WERI-Rb-1 (cell line): ENCODE measurements at regions not wholly inside any gene's neighbourhood (a gene's known extent, or its start where the extent isn't known, plus 50 kb on each side); places are given as distances from the start of the nearest gene placed in this dataset.

Experiments
- DNase-seq: peaks from one replicate; pipeline ENCODE4 v3.0.0-alpha.2; 2020
- H3K27ac ChIP-seq: fragments of 250-450 bp; sonication (Bioruptor Pico); 2 replicates; pipeline ENCODE4 v1.5.1; 2020; ENCODE audit warnings: mild to moderate bottlenecking, moderate library complexity
- H3K27me3 ChIP-seq: fragments of 250-450 bp; sonication (Bioruptor Pico); 2 replicates; pipeline ENCODE4 v1.5.1; 2021; ENCODE audit warnings: mild to moderate bottlenecking, low read depth, moderate library complexity; ENCODE audit not compliant: insufficient read depth, severe bottlenecking
- H3K36me3 ChIP-seq: fragments of 250-450 bp; sonication (Bioruptor Pico); 2 replicates; pipeline ENCODE4 v1.5.1; 2020; ENCODE audit warnings: mild to moderate bottlenecking, moderate library complexity
- H3K4me3 ChIP-seq: 2 replicates; pipeline ENCODE4 v1.5.1; 2011; ENCODE audit warnings: low read depth, mild to moderate bottlenecking, control low read depth, low read length
- H3K9me3 ChIP-seq: fragments of 250-450 bp; sonication (Bioruptor Pico); 2 replicates; pipeline ENCODE4 v1.5.1; 2021; ENCODE audit warnings: mild to moderate bottlenecking, moderate library complexity; ENCODE audit not compliant: severe bottlenecking
- CTCF ChIP-seq: IDR thresholded peaks from 2 replicates; pipeline ENCODE4 v1.5.1; 2011; ENCODE audit warnings: low read depth, mild to moderate bottlenecking, control low read depth, inconsistent platforms, low read length

GRCh38 chr2:220916931-220917330 lies 655.2 kb downstream of the EPHA4 start:
- Histone ChIP-seq H3K27ac (no peak overlapping the region), H3K27me3 (no peaks in the 10 kb centered on the region), H3K4me3 (no peak overlapping the region), H3K36me3 (no peaks in the 10 kb centered on the region), H3K9me3 (no peaks in the 10 kb centered on the region)
- no peak for TF ChIP-seq CTCF
- DNase-seq = no peak

- no peaks in the 10 kb centered on the region for H3K36me3 ChIP-seq
- no peak overlapping the region for H3K4me3 ChIP-seq
- H3K27me3 ChIP-seq = no peaks in the 10 kb centered on the region
- no peak for TF ChIP-seq CTCF
- peaks cover 9% of the 10 kb centered on the region for H3K9me3 ChIP-seq
- no peak overlapping the region for H3K27ac ChIP-seq
- no peak for DNase-seq
Observed at GRCh38 chr2:220930271-220931076, 641.6 kb downstream of the EPHA4 start.

- Histone ChIP-seq H3K27me3 (no peaks in the 10 kb centered on the region), H3K36me3 (no peaks in the 10 kb centered on the region), H3K9me3 (peaks cover under 1% of the 10 kb centered on the region), H3K4me3 (no peak overlapping the region), H3K27ac (no peak overlapping the region)
- DNase-seq = no peak
- TF ChIP-seq CTCF = no peak
Observed at GRCh38 chr2:220931491-220931890, 640.6 kb downstream of the EPHA4 start.

GRCh38 chr2:220932041-220932440 lies 640.1 kb downstream of the EPHA4 start:
- H3K9me3 ChIP-seq = no peaks in the 10 kb centered on the region
- DNase-seq = no peak

GRCh38 chr2:220935789-220936321 lies 636.2 kb downstream of the EPHA4 start:
- no peak for TF ChIP-seq CTCF
- H3K27me3 ChIP-seq = no peaks in the 10 kb centered on the region
- H3K36me3 ChIP-seq = no peaks in the 10 kb centered on the region
- H3K27ac ChIP-seq = no peak overlapping the region
- no peaks in the 10 kb centered on the region for H3K9me3 ChIP-seq
- DNase-seq = no peak
- no peak overlapping the region for H3K4me3 ChIP-seq

More at GRCh38 chr2:220932041-220932440, 640.1 kb downstream of the EPHA4 start:
- Histone ChIP-seq H3K27ac (no peak overlapping the region), H3K4me3 (no peak overlapping the region), H3K27me3 (no peaks in the 10 kb centered on the region), H3K36me3 (no peaks in the 10 kb centered on the region)
- TF ChIP-seq CTCF = no peak
